Mammary epithelial cell (primary cell): ENCODE measurements at regions not wholly inside any gene's neighbourhood (a gene's known extent, or its start where the extent isn't known, plus 50 kb on each side); places are given as distances from the start of the nearest gene placed in this dataset.

Experiments used
- EZH2 ChIP-seq: IDR thresholded peaks from 2 replicates; pipeline ENCODE4 v1.6.1; 2012; ENCODE audit warnings: low read length, inconsistent platforms, borderline replicate concordance
- TF ChIP-seq, protein P1 (sequence below), 2 donors: IDR thresholded peaks in 1 of 2; conservative IDR thresholded peaks in 1 of 2; 2 replicates each; pipeline ENCODE4 v1.5.1; 2011 to 2012; ENCODE audit warnings: inconsistent platforms in 2 of 2, low read length in 2 of 2, mild to moderate bottlenecking in 2 of 2, control low read depth in 1 of 2, low read depth in 1 of 2; ENCODE audit not compliant: insufficient read depth in 1 of 2; ENCODE audit errors: extremely low read depth in 1 of 2

DNA sequence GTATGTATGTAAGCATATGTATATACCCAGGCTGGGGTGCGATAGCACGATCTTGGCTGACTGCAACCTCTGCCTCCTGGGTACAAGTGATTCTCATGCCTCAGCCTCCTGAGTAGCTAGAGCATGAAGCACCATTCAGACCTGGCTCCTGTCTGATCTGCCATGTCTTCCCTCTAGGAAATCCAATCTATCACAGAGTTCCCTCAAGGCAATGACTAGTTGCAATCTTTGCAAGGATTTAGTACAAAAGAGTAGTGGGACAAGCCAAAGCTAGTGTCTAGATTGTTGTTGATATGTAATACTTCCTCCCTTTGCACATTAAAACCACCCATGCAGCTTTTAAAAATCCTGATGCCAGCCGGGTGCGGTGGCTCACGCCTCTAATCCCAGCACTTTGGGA, 60.5 kb upstream of the PRKAR2B start:
- TF ChIP-seq, protein P1, sequence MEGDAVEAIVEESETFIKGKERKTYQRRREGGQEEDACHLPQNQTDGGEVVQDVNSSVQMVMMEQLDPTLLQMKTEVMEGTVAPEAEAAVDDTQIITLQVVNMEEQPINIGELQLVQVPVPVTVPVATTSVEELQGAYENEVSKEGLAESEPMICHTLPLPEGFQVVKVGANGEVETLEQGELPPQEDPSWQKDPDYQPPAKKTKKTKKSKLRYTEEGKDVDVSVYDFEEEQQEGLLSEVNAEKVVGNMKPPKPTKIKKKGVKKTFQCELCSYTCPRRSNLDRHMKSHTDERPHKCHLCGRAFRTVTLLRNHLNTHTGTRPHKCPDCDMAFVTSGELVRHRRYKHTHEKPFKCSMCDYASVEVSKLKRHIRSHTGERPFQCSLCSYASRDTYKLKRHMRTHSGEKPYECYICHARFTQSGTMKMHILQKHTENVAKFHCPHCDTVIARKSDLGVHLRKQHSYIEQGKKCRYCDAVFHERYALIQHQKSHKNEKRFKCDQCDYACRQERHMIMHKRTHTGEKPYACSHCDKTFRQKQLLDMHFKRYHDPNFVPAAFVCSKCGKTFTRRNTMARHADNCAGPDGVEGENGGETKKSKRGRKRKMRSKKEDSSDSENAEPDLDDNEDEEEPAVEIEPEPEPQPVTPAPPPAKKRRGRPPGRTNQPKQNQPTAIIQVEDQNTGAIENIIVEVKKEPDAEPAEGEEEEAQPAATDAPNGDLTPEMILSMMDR (conservative IDR thresholded peaks at IDR 0.05 in 1 of 2, IDR thresholded peaks at IDR 0.05 in 1 of 2; ENCODE audit: extremely low read depth in 1 of 2, insufficient read depth in 1 of 2, low read depth in 1 of 2, low read length in 2 of 2), result no peak
- no peak for TF ChIP-seq EZH2
